OCI-LY1 (cell line): ENCODE measurements at regions not wholly inside any gene's neighbourhood (a gene's known extent, or its start where the extent isn't known, plus 50 kb on each side); places are given as distances from the start of the nearest gene placed in this dataset.

Experiments
- H2AFZ ChIP-seq: fragments of 200-600 bp; sonication (generic), shearing (Covaris generic); 2 replicates; pipeline ENCODE4 v1.6.0; 2014; ENCODE audit warnings: antibody characterized with exemption, mild to moderate bottlenecking, low read length
- H3F3A ChIP-seq: fragments of 200-600 bp; sonication (generic), shearing (Covaris generic); 2 replicates; pipeline ENCODE4 v1.6.0; 2014; ENCODE audit warnings: mild to moderate bottlenecking, antibody characterized with exemption, low read length, moderate library complexity; ENCODE audit not compliant: insufficient read depth
- H3K27ac ChIP-seq: fragments of 200-600 bp; sonication (generic); 2 replicates; pipeline ENCODE4 v1.5.1; 2014; ENCODE audit warnings: low read length, mixed run types, mild to moderate bottlenecking, low read depth; ENCODE audit not compliant: poor library complexity, severe bottlenecking
- H3K27me3 ChIP-seq: fragments of 200-600 bp; sonication (generic); 2 replicates; pipeline ENCODE4 v1.6.0; 2014; ENCODE audit warnings: antibody characterized with exemption, mild to moderate bottlenecking, low read length, moderate library complexity; ENCODE audit not compliant: insufficient read depth
- H3K36me3 ChIP-seq: fragments of 200-600 bp; sonication (generic); 2 replicates; pipeline ENCODE4 v1.6.1; 2014; ENCODE audit warnings: mild to moderate bottlenecking, antibody characterized with exemption, low read length, moderate library complexity, mixed read lengths; ENCODE audit not compliant: insufficient read depth
- H3K4me1 ChIP-seq: fragments of 200-600 bp; sonication (generic); 2 replicates; pipeline ENCODE4 v1.5.1; 2014; ENCODE audit warnings: mild to moderate bottlenecking, low read length, moderate library complexity; ENCODE audit not compliant: insufficient read depth, severe bottlenecking
- H3K4me2 ChIP-seq: fragments of 200-600 bp; sonication (generic), shearing (Covaris generic); 2 replicates; pipeline ENCODE4 v1.6.1; 2014; ENCODE audit warnings: low read length
- H3K4me3 ChIP-seq: fragments of 200-600 bp; sonication (generic); 2 replicates; pipeline ENCODE4 v1.5.1; 2014; ENCODE audit warnings: low read length, low read depth, mild to moderate bottlenecking, mixed read lengths; ENCODE audit not compliant: poor library complexity, severe bottlenecking
- H3K79me2 ChIP-seq: fragments of 200-600 bp; shearing (Covaris generic); 2 replicates; pipeline ENCODE4 v1.6.1; 2016; ENCODE audit warnings: mixed run types, low read length, mixed read lengths; ENCODE audit not compliant: insufficient read depth
- H3K9ac ChIP-seq: fragments of 200-600 bp; sonication (generic), shearing (Covaris generic); 2 replicates; pipeline ENCODE4 v1.6.1; 2014; ENCODE audit warnings: mild to moderate bottlenecking, low read length, mixed read lengths
- H3K9me2 ChIP-seq: fragments of 200-600 bp; sonication (generic), shearing (Covaris generic); 2 replicates; pipeline ENCODE4 v1.6.1; 2014; ENCODE audit warnings: low read depth, mild to moderate bottlenecking, low read length, mixed read lengths
- H3K9me3 ChIP-seq: fragments of 200-600 bp; shearing (Covaris generic); 2 replicates; pipeline ENCODE4 v1.6.1; 2014; ENCODE audit warnings: low read length, mixed read lengths
- H4K20me1 ChIP-seq: fragments of 200-600 bp; sonication (generic), shearing (Covaris generic); 2 replicates; pipeline ENCODE4 v1.6.0; 2016; ENCODE audit warnings: mild to moderate bottlenecking, low read length; ENCODE audit not compliant: insufficient read depth
- EZH2 ChIP-seq: fragments of 200-600 bp; sonication (generic), shearing (Covaris generic); IDR thresholded peaks from 2 replicates; pipeline ENCODE4 v1.8.0; 2017; ENCODE audit warnings: borderline replicate concordance, mixed run types, mild to moderate bottlenecking, antibody characterized with exemption, low read length, moderate library complexity, mixed read lengths
- TF ChIP-seq, protein P1 (sequence below): fragments of 200-600 bp; sonication (generic), shearing (Covaris generic); IDR thresholded peaks from 2 replicates; pipeline ENCODE4 v1.5.1; 2017; ENCODE audit warnings: mild to moderate bottlenecking, antibody characterized with exemption, low read length, moderate library complexity, mixed read lengths

DNA sequence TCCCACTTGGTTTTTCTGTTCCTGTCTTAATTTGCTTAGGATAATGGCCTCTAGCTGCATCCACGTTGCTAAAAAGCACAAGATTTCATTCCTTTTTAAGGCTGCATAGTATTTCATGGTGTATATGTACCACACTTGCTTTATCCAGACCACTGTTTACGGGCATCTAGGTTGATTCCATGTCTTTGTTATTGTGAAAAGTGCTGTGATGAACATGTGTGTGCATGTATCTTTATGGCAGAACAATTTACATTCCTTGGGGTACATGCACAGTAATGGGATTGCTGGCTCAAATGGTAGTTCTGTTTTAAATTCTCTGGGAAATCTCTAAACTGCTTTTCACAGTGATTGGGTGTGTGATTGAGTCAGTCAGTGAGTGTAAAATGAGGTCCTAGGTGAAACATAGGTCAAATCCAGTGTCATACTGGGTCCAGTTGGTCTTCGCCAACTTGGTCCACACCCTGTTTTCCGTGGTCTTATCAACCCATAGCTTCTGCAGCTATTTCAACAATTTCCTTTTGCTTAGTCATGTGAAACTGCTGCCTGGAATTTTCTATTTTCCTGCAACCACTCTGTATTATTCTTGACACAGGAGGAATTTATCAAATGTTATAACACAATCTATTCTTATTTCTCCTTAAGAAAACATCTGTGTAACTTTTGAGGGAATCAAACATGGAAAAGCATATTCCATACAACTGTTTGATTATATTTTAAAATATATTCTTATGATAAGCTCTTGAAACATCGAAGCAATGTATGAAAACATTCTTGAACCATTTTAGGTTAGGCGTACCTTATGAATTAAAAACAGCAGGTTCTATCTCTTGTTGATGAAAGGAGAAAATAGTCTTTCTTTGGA is 82.9 kb downstream of the ADCYAP1 start:
- Histone ChIP-seq H3K27ac (no peak overlapping the region), H2AFZ (no peak overlapping the region)

DNA sequence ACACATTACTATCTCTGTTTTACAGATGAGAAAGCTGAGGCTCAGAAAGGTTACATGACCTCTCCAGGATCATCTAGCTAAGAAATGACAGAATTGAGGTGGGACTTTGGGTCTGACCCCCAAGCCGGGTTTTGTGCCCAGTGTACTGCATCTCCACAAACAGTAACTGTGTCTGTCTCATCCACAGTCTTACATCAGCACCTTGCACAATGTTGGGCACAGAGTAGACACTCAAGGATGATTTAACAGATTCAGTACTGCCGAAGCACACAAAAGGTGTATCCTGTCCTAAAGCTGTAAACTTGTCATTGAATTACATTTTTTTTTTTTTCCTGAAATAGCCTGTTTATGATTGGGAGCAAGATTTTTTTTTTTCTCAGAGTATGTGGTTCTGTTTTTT is 84.8 kb downstream of the ADCYAP1 start:
- no peaks in the 10 kb centered on the region for H4K20me1 ChIP-seq

More for the DNA sequence above, 82.9 kb downstream of the ADCYAP1 start:
- no peaks in the 10 kb centered on the region for H4K20me1 ChIP-seq
- no peaks in the 10 kb centered on the region for H3K4me1 ChIP-seq
- H3F3A ChIP-seq = no peaks in the 10 kb centered on the region
- no peaks in the 10 kb centered on the region for H3K27me3 ChIP-seq
- H3K9me2 ChIP-seq = no peaks in the 10 kb centered on the region
- H3K4me2 ChIP-seq = no peak overlapping the region
- no peak overlapping the region for H3K9ac ChIP-seq
- no peaks in the 10 kb centered on the region for H3K36me3 ChIP-seq
- H3K4me3 ChIP-seq = no peak overlapping the region
- H3K9me3 ChIP-seq = no peaks in the 10 kb centered on the region
- TF ChIP-seq, protein P1, sequence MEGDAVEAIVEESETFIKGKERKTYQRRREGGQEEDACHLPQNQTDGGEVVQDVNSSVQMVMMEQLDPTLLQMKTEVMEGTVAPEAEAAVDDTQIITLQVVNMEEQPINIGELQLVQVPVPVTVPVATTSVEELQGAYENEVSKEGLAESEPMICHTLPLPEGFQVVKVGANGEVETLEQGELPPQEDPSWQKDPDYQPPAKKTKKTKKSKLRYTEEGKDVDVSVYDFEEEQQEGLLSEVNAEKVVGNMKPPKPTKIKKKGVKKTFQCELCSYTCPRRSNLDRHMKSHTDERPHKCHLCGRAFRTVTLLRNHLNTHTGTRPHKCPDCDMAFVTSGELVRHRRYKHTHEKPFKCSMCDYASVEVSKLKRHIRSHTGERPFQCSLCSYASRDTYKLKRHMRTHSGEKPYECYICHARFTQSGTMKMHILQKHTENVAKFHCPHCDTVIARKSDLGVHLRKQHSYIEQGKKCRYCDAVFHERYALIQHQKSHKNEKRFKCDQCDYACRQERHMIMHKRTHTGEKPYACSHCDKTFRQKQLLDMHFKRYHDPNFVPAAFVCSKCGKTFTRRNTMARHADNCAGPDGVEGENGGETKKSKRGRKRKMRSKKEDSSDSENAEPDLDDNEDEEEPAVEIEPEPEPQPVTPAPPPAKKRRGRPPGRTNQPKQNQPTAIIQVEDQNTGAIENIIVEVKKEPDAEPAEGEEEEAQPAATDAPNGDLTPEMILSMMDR = no peak
- no peak for TF ChIP-seq EZH2
- no peaks in the 10 kb centered on the region for H3K79me2 ChIP-seq

DNA sequence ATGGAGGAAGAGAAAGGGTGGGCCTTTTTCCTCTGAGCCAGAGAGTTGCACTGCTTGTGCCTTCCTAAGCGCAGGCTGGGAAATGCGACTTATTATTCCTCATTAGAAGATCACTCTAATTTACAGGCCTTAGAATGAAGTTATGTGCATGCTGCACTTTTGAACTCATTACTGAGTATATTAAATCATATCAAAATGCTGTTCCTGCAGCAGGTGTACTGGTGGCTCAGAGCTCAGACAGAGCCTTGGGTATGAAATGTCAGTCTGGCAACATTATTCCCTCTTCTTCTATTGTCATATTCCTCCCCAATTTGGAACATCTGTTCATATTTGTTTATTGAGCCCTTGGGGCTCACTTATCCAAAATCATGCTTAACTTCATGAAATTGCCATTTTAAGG is 85.5 kb downstream of the ADCYAP1 start:
- no peaks in the 10 kb centered on the region for H4K20me1 ChIP-seq
- no peaks in the 10 kb centered on the region for H3K27me3 ChIP-seq
- no peak overlapping the region for H3K27ac ChIP-seq
- no peak overlapping the region for H3K9ac ChIP-seq
- H3K79me2 ChIP-seq = no peaks in the 10 kb centered on the region
- no peaks in the 10 kb centered on the region for H3K9me2 ChIP-seq
- H3K36me3 ChIP-seq = no peaks in the 10 kb centered on the region
- H3F3A ChIP-seq = no peaks in the 10 kb centered on the region
- no peaks in the 10 kb centered on the region for H3K9me3 ChIP-seq
- no peak overlapping the region for H2AFZ ChIP-seq
- H3K4me1 ChIP-seq = no peaks in the 10 kb centered on the region
- TF ChIP-seq, protein P1 = no peak
- no peak for TF ChIP-seq EZH2
- H3K4me3 ChIP-seq = no peak overlapping the region
- H3K4me2 ChIP-seq = no peak overlapping the region

More for the DNA sequence above, 84.8 kb downstream of the ADCYAP1 start:
- Histone ChIP-seq H3K4me1 (no peaks in the 10 kb centered on the region), H2AFZ (no peak overlapping the region), H3K4me2 (no peak overlapping the region), H3K4me3 (no peak overlapping the region), H3K9me2 (no peaks in the 10 kb centered on the region), H3K27me3 (no peaks in the 10 kb centered on the region), H3K9ac (no peak overlapping the region), H3F3A (no peaks in the 10 kb centered on the region), H3K79me2 (no peaks in the 10 kb centered on the region), H3K27ac (no peak overlapping the region), H3K36me3 (no peaks in the 10 kb centered on the region), H3K9me3 (no peaks in the 10 kb centered on the region)
- TF ChIP-seq EZH2 = no peak
- TF ChIP-seq, protein P1 = no peak
